ENCODE measurements at regions not wholly inside any gene's neighbourhood (a gene's known extent, or its start where the extent isn't known, plus 50 kb on each side); places are given as distances from the start of the nearest gene placed in this dataset.
"Not testable (repeated sequence)": the region's sequence is repeated elsewhere in the genome, so short reads cannot be mapped to it uniquely, and the experiment has no call there.

GRCh38 chr10:130510755-130511154 is 374.6 kb downstream of the GLRX3 start:
- no peak for DNase-seq (ENCODE audit: low read depth in 2 of 2)

- DNase-seq (ENCODE audit: low read depth in 2 of 2), result no peak
Observed at GRCh38 chr10:130511766-130512165, 375.6 kb downstream of the GLRX3 start.

GRCh38 chr10:130512936-130513335 is 376.7 kb downstream of the GLRX3 start:
- DNase-seq (ENCODE audit: low read depth in 2 of 2), result no peak

DNA sequence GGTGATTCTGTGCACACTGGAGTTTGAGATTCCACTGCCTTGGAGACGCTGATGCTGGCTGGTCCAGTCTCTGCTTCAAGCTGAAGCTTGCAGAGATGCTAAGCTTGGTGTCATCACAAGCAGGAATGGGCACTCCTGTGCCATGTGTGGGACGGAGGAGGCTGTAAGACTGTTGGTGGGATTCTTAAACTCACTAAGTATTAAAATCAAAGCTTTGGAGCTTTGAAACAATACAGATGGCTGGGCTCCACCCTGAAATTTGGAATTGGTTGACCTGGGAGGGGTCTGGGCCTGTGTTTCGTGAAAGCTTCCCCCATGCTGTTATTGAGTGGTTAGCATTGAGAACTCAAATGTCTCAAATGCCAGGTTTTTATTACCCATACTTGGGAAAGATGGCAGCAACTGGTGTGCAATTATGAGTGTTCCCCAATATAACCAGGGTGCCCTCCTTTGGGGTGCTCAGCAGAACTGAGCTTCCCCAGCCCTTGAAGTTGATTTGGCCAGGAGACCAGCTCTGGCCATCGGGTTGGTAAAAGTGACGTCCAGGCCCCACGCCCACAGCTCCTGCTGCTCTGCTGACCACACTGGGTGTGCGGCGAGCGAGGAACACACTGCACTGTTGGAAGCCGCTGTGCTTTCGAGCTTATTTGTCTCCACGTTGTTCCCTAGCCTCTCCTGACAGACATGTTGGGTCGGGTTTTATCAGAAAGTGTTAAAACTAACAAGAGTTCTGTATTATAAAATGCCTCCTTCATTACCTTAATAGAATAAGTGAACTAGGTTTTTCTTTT is 377.7 kb downstream of the GLRX3 start:
- no peak for DNase-seq (ENCODE audit: low read depth in 2 of 2)

GRCh38 chr10:130515670-130516069 is 379.5 kb downstream of the GLRX3 start:
- DNase-seq (ENCODE audit: low read depth in 2 of 2), result no peak

GRCh38 chr10:130516141-130516735 is 380.0 kb downstream of the GLRX3 start:
- no peak for DNase-seq (ENCODE audit: low read depth in 2 of 2)

DNA sequence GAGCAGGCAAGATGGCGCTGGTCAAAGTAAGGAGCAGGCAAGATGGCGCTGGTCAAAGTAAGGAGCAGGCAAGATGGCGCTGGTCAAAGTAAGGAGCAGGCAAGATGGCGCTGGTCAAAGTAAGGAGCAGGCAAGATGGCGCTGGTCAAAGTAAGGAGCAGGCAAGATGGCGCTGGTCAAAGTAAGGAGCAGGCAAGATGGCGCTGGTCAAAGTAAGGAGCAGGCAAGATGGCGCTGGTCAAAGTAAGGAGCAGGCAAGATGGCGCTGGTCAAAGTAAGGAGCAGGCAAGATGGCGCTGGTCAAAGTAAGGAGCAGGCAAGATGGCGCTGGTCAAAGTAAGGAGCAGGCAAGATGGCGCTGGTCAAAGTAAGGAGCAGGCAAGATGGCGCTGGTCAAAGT is 382.7 kb downstream of the GLRX3 start:
- DNase-seq (ENCODE audit: low read depth in 2 of 2), result not testable (repeated sequence)

- no peak for DNase-seq (ENCODE audit: low read depth in 2 of 2)
Observed at GRCh38 chr10:130519791-130520190, 383.6 kb downstream of the GLRX3 start.

- DNase-seq (ENCODE audit: low read depth in 2 of 2), result no peak
Observed at GRCh38 chr10:130531312-130531711, 395.1 kb downstream of the GLRX3 start.

DNA sequence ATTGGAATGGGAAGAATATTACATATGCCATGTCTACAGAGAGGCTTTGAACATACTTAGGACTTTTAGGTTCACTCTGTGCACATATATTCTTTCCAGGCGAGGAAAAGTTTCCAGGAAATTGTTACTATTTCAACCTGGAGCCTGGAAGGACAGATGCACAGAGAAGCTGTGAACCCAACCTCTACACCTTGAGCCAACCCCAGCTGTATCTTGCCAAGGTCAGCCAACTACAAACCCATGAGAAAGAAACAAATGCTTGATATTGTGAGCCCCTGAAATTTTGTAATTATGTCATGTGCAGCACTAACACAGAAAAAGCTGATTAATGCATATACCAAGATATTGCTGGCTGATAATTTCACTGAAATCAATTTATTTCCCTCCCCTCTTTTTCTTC is 404.9 kb downstream of the GLRX3 start:
- DNase-seq (ENCODE audit: low read depth in 2 of 2), result no peak

GRCh38 chr10:130542761-130543160 is 406.6 kb downstream of the GLRX3 start:
- DNase-seq (ENCODE audit: low read depth in 2 of 2), result no peak

DNA sequence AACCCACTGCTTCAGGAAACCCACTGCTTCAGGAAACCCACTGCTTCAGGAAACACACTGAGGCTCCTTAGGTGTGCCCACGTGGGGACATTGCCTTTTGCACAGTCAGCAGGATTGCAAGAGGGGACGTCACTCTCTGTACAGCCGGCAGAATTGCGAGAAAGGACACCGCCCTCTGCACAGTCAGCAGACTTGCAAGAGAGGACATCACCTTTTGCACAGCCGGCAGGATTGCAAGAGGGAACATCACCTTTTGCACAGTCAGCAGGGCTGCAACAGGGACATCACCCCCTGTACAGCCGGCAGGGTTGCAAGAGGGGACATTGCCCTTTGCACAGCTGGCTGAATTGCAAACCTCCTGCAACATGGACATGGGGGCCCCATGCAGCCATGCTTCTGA is 407.6 kb downstream of the GLRX3 start:
- DNase-seq (ENCODE audit: low read depth in 2 of 2), result no peak

GRCh38 chr10:130545122-130545521 is 408.9 kb downstream of the GLRX3 start:
- DNase-seq (ENCODE audit: low read depth in 2 of 2), result no peak

- DNase-seq (ENCODE audit: low read depth in 2 of 2), result no peak
Observed at GRCh38 chr10:130545697-130546096, 409.5 kb downstream of the GLRX3 start.

DNA sequence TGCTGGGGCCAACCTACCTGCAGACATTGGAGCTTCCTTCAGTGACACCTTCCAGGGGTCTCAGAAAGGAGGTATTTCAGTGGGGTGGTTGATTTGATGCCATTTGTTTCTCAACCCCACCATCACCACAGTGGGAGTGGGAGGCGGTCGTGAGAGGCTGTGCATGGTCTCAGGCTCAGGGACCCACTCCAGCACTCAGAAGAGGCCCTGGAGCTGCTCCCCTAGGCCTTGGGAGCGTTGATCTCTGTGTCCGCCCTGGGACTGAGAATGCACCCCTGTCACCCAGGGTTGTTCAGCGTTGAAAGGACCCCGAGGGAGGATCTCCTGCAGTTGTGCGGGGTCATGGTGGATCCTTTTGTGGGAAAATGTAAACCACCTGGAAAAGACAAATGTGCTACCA is 410.6 kb downstream of the GLRX3 start:
- no peak for DNase-seq (ENCODE audit: low read depth in 2 of 2)

DNA sequence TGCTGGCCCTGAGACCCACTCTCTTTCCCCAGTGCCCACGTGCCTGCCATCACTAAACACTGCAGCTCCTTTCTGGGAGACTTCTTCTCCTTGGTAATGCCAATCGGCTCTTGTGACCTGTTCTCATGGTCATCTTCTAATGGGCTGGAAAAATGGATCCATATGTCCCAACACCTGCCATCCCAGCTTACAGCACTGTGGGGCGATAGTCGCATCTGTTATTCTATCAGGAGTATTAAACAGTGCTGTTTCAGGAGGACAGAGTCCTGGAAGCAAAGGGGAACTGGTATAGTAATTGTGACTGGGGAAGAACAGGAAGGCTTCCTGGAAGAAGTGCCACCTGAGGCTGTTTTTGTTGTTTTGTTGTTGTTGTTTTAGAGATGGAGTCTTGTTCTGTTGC is 411.2 kb downstream of the GLRX3 start:
- DNase-seq (ENCODE audit: low read depth in 2 of 2), result no peak

DNA sequence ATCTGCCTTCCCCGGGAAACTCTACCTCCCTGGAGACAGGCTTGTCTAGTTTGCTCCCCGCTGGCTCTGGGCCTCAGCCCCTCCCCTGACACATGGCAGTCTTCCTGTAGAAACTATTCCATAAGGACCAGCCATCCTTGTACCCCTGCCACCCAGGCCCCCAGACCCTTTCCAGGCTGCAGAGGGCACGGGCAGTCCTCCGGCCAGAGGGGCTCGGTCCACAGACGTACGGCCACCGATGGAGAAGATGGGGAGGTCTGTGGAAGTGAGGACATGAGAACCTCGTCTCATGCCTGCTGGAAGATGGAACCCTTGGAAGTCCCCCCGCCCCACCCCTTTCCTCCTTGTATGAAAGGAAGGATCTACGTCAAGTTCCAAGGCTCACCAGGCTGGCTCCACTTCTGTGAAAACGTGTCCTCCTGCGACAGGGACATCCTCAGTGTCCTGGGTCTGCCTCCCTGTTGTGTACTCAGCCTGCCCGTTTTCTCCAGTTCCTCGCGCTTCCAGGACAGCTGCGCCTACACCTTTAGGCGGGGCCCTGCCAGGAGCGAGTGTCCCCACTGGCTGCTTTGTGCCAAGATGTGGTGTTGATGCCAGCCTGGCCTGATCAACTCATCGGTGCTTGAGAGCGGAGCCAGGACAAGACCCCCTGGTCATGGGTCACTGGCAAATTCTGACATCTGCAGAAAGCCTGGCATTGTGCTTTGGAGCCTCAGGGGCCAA is 414.9 kb downstream of the GLRX3 start:
- DNase-seq (ENCODE audit: low read depth in 2 of 2), result no peak

DNA sequence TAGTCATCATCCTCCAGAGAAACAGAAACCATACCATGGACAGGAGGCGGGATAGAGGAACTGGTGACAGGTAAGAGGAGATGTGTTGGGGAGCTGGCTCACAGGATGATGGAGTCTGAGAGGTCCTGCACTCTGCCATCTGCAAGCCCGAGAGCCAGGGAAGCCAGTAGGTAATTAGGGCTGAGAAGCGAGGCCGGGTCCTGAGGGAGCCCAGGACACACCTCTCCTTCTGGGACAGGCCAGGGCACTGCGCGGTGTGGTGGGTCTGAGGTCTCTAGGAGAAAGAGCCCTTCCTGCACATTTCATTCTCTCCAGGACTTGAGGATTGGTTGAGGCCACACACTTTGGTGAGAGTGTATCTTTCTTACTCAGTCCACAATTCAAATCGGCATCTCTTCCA is 415.5 kb downstream of the GLRX3 start:
- DNase-seq (ENCODE audit: low read depth in 2 of 2), result no peak

DNA sequence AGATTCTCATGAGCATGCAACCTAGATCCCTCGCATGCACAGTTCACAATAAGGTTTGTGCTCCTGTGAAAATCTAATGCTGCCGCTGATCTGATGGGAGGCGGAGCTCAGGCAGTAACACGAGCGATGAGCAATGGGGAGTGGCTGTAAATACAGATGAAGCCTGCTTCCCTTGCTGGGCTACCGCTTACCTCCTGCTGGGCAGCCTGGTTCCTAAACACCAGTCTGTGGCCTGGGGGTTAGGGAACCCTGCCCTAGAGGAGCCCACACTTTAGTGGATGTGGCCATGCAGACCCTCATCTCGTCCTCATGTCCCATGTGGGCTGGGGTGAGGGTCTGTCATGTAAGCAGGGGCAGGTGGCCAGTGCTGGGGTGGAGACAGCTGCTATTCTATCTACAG is 417.6 kb downstream of the GLRX3 start:
- DNase-seq (ENCODE audit: low read depth in 2 of 2), result no peak

DNA sequence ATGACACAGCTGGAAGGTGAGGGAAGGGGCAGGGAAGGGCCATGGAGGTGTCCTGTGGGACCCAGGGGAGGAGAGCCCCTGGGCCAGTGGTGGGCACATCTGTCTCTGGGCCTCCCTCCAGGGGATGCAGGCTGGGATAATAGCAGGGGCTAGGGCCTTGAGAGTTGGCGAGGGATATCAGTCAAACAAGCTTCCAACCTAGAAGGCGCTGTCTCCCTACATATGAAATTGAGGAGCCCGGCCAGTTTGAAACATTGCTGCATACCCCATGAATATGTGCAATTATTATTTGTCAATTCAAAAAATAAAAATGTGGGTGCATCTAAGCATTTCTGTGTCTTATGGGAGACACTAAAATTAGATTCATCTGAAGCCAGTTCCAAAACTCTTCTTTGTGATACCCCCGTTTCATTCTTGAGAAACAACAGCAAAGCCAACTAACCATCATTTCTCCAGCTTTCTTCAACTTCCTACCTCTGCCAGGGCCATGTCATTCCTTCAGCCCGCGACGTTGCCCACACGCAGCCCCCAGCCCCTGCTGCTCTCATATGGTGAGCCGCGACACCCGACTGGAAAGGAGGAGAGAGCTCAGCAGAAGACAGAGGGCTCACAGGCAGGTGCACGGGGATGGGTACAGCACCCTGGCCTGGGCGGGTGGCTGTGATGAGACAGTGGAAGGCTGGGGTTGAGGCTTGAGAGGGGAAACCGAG is 418.7 kb downstream of the GLRX3 start:
- no peak for DNase-seq (ENCODE audit: low read depth in 2 of 2)

DNA sequence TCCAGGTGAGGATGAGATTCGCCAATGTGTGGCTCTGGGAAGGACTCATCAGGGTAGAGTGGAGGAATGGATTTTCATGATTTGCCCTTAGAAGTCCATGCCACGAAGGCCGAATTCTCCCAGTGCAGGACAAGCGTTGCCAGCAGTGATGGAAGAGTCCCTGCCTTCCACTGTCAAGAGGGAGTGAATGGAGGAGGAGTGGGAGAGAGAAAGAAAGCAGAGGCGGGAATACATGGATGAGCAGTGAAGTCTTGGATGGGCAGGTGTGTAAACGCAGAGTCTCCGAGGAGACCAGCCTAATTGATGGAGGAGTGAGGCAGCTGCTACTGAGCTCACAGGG is 419.2 kb downstream of the GLRX3 start:
- DNase-seq (ENCODE audit: low read depth in 2 of 2), result no peak

GRCh38 chr10:130557181-130557845 is 421.1 kb downstream of the GLRX3 start:
- DNase-seq (ENCODE audit: low read depth in 2 of 2), result no peak

All from stimulated activated CD4-positive, alpha-beta T cell treated with anti-CD3 and anti-CD28 coated beads, Interleukin-12 subunit alpha, Interleukin-12 subunit beta, amount 100 ng/mL, for 24 hours (primary cell).